AG08395 (cell line): ENCODE measurements at regions not wholly inside any gene's neighbourhood (a gene's known extent, or its start where the extent isn't known, plus 50 kb on each side); places are given as distances from the start of the nearest gene placed in this dataset.
A peak's percentile ranks its signal among the peaks of the same experiment; 100 is the strongest.

Source experiments
- DNase-seq: peaks from one replicate; pipeline ENCODE4 v3.0.0; 2012; ENCODE audit warnings: mixed read lengths, low spot score

GRCh38 chr15:69845159-69845558 lies 252.6 kb downstream of the TLE3 start:
- DNase-seq, result no peak

GRCh38 chr15:69847625-69848024 lies 250.1 kb downstream of the TLE3 start:
- no peak for DNase-seq

DNA sequence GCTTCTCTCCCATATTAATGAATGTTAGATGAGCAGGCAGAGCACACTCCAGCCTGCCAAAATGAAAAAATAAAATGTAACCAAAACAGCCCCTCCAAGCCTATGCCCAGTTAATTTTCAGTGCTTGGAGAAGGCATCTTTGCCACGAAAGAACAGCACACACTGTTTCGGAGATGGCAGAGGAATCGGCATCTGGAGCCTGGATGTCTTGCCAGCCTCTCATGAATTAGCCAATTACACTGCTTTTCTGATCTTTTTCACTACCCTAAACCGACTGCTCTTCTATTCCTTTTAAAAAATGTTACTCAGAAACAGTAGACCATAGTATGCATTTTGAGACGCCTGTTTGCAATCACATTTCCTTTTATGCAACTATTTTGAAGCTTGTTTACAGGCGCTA lies 249.6 kb downstream of the TLE3 start:
- DNase-seq, result no peak

DNA sequence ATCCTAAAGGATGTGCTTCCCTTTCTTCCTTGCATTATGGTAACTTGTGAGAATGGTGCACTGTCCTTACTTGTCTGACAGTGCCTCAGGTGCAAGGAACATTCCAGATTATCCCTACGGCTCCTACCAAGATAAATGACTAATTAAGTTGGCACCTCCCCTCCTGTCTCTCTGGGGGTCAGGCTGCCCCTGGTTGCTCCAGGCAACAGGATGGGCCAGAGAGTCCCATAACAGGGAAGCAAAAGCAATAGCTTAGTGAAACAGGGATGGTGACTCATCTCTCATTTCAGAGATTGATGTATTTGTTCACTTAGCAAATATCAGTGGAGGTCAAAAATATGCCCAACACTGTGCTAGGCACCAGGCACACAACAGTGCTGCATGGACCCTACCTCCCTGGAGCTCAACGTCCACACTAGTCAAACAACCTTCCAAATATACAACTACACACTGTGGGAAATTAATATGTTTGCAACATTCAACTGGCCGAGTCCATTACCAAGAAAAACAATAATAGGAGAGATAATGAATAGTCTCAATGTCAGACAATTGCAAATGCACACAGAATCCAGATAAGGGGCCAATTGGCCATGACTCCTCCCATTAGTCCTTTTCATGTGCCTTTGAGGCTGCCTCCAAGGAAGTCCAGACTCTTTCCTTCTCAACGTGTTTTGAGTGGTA lies 249.0 kb downstream of the TLE3 start:
- peak; percentile 6 for DNase-seq

GRCh38 chr15:69849232-69849610 lies 248.5 kb downstream of the TLE3 start:
- DNase-seq, result no peak

DNA sequence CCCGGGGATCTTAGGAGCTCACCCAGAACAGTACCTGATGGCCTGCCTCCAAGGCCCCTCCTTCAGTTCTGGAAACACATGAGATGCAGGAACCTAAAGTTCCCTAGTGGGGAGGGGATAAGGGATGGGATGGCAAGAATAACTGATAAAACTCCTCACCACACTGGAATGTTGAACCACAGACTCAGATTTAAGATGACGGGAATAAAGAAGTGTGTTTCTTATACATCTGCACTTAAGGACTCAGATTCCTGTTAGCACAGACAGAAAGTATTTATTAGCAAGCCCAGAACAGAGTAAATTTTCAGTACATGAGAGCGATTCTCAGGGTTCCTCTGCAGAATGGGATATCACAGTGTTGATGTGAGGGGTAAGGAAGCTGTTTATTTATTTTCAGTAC lies 245.2 kb downstream of the TLE3 start:
- DNase-seq, result peak; percentile 16

- no peak for DNase-seq
Measured at GRCh38 chr15:69852916-69853315, 244.8 kb downstream of the TLE3 start.

DNA sequence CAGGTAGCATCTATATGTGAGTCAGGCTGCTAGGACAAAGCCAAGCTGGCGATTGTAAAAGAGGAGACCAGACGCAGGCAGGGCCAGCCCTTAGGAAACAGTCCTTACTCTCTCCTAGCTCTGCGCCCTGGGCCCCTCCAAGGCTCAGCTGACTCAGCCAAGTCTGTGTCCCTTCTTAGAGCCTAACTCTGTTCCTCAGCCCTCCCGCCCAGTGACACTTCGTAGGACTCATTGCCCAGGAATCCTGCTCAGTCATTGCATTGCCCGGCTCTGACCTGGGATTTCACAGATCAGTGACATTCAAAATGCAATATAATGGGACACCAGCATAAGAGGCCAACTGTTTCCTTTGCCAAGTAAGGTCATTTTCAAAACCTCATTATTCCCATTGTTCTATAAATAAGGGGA lies 244.2 kb downstream of the TLE3 start:
- peak; percentile 92 for DNase-seq

GRCh38 chr15:69854001-69854400 lies 243.7 kb downstream of the TLE3 start:
- no peak for DNase-seq

DNA sequence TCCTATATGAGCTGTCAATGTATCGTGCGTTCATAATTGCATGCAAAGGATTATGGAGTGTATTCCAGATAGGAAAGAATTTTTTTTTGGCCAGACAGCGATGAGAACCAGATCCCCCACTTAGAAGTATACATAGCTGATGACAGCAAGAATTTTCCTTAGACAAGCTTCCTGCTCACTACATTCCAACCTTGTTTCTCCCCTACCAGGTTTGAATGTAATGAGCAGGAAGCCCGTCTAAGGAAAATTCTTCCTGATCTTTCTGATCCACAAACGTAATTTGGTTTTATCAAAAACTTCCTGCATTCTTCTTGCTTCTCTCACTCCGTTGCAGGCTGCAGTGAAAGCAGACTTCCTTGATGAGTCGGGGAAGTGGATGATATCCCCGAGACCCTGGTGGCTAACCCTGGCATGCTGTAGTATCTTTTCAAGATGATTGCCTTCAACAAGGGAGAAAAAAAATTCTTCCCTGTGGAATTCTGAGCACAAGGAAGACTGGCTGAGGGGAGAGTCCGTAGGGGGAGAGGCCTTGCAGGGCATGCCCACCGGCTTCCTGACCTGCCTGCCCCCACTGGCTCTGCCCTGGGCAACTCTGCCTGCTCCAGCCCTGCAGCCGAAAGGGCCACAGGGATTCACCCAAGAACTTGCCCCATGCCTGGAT lies 243.1 kb downstream of the TLE3 start:
- peak; percentile 41 for DNase-seq

- no peak for DNase-seq
Measured at GRCh38 chr15:69855258-69856000, 242.3 kb downstream of the TLE3 start.

GRCh38 chr15:69857250-69857649 lies 240.5 kb downstream of the TLE3 start:
- DNase-seq, result no peak

DNA sequence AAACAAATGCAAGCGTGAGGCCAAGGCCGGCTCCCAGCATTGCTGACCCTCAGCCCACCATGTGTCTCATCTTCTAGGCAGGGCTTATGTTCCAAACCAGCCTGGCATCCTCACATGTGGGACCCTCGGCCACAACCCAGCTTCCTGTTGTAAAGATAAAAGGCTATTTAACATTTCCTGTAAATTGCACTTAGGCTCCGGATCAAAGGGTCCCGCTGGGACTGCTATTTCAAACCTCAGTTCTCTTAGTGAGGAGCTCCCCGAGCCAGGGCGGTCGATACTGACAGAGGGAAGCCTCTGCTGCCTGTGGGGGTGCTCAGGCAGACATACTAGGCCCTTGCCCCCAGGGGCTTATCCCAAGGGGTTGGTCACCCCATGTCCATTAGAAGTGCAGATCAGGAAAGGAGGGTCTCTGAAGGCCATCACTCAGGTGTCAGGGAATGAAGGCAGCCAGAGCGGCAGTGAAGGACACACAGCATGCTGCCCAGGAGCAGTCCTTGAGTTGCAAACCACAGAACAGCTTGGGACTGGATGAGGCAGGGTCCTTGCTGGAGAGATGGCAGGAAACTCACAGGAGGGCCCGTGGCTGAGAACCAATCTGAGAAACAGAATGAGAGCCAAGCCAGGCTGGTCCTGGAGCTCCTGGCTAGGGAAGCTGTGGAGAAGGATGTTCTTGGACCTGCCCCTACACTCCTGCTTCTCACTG lies 239.9 kb downstream of the TLE3 start:
- no peak for DNase-seq

- DNase-seq, result no peak
Measured at GRCh38 chr15:69858456-69858855, 239.3 kb downstream of the TLE3 start.

- DNase-seq, result no peak
Measured at GRCh38 chr15:69859866-69860265, 237.9 kb downstream of the TLE3 start.

DNA sequence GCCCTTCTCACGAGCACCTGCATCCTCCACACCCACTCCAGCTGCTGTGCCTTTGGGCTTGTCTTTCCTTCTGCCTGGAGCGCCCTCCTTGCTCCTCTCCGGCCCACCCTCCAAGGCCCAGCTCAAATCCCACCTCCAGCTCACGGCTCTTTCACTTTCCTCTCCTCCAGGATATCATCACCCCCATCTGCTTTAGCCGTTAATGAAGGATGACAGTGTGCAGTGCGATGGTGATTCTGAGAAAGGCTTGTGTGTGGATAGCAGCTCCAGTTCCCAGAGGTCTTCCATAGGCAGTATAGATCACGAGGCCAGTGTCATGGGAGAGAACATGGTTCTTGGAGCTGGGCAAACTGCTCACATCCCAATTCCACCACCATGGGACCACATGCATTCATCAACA lies 237.4 kb downstream of the TLE3 start:
- DNase-seq, result no peak

DNA sequence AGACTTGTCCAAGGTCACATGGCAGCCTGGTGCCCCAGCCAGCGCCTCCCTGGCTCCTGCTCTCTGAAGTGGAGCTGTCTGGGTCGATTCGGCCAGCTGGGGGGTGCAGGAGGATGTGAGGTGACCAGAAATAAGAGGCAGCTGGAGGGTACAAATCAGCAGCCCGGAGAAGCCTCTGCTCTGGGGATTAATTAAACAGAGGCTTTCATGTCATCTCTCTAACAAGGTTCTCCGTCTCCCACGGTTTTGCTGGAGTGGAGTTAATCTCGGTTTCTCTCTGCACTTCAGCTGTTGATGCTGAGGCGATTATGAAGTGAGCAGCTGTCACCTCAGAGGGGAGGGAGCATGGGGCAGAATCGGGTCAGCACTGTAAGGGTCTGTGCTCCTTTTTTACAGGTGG lies 236.8 kb downstream of the TLE3 start:
- no peak for DNase-seq

DNA sequence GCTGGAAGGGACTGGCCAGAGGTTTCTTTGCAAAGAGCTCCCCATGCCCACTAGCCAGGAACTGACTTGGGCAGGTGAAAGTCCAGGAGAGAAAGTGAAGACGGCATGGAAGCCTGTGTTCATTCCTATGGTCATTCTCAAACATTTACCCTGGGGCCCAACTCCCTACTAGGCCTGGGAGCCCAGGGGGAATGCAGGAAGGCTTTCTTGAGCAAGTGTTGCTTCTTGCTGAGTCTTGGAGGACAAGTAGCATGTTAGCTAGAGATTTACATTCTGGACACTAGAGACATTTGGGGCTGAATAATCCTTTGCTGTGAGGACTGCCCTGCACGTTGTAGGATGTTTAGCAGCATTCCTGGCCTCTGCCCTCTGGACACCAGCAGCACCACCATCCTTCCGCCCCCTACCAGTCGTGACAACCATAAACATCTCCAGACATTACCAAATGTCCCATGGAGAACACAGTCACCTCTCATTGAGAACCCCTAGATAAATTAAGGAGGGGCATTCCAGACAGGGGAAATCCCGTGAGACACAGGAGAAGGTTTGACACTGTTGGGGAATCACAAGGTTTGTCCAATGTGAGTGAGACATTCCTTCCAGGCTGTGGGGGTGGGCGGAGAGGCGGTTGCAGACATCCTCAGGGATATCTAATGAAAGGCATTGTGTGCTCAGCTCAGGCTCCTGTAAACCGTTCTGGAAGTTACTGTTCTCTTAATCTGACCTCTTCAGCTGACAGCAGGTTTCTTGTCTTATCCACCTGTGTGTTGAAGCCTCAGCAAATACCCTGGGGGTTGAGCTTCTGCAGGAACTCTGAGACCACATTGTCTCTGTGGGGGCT lies 236.2 kb downstream of the TLE3 start:
- no peak for DNase-seq

DNA sequence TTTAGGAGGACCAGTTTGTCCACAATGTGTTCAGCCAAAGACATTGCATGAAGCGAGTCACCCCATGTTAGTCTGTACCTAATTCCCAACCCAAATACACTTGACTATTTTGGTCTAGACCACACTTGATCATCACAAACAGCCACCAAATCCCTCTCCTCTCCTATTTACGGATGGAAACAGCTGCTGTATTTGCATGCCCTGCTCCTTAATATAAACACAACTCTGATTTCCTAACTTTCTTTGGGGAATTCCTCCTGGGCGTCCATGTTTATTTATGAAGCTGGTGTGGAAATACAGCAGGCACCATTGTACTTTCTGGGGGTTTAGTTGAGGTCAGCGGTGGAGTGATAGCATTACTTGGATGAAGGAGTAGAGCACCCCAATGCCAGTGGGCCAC lies 235.2 kb downstream of the TLE3 start:
- no peak for DNase-seq

DNA sequence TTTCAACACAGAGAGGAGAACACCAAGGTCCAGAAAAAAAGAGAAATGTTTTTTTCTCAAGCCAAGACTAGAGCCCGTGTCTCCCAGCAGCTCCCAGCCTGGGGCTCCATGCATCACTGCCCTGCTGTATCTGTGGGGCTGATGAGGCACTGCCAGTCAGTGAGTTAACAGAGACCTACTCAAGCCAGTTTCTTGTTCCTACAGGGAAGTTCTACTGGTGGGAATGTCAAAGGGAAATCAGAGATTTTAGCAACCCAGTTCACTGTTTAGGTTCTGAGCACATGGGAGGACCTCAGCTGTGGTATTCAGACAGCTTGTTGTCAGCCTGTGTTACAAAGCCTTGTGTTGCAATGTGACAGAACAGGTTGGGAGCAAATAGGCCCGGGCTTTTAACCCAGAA lies 234.3 kb downstream of the TLE3 start:
- no peak for DNase-seq

- no peak for DNase-seq
Measured at GRCh38 chr15:69865369-69865768, 232.3 kb downstream of the TLE3 start.

DNA sequence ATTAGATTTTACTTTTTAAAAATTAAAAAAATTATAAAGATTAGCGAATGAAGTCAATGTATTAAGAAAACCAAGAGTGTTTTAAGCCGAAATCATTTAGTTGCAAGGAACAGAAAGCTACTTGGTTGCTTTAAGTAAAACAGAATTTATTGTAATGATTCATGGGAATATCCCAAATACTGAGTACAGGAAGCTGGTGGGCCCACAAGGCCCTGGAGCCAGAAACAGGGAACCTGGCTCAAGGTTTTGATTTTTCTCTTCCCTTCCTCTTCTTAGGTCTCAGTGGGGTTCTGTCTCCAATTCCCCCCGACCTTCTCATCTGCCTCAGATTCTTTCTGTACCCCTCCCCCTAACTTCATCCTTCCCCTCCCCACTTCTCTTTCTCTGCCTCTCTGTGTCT lies 229.0 kb downstream of the TLE3 start:
- no peak for DNase-seq
